ENCODE measurements at regions not wholly inside any gene's neighbourhood (a gene's known extent, or its start where the extent isn't known, plus 50 kb on each side); places are given as distances from the start of the nearest gene placed in this dataset.

DNA sequence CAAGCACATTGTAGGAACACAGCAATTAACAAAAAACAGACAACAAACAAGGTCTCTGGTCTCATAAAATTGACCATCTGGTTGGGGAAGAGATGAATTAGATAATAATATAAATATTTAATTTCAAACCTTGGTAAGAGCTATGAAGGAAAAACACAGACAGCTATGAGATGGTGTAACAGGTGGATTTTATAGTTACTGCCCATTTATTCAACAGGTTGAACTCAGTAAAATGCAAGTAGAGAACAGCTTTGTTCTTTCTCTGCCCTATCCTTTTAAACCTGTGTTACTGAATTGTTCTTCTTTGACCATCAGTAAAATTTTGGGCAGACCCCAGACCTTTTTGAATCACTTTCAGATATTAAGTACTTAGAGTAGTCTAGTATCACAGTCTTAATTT lies 77.6 kb upstream of the FAM216B start:
- ChIA-PET POLR2A (no interaction called here), CTCF (interaction anchor here (1.3 kb wide), 2 partner anchors 17 to 54 kb away, joined by 3 to 4 read pairs; no protein-coding TSS in a partner anchor)
- Mint-ChIP-seq H3K27ac (no peak overlapping the region), H3K27me3 (peaks cover 14% of the 10 kb centered on the region), H3K4me3 (no peak overlapping the region), H3K9me3 (no peaks in the 10 kb centered on the region), H3K4me1 (no peaks in the 10 kb centered on the region), H3K36me3 (ENCODE audit: low read depth) (no peaks in the 10 kb centered on the region)
- DNase-seq = no peak

DNA sequence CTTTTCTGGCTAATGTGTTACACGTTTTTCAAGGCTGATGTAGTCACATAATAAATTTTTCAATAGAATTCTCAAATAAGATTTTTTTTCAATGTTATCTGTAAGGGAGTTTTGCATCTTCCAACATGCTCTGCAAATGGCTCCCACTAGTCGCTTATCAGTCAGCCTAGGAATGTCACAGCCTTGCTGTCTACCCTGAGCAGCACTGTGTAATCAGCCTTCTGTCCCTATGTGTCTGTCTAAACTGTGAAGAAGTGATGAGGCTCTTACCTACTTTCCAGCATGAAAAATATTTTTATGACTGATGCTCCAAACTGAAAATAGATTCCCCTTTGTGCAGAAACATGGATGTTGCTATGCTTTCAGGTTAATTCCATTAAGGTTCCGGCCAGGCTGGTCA lies 75.1 kb upstream of the FAM216B start:
- no peak for DNase-seq

DNA sequence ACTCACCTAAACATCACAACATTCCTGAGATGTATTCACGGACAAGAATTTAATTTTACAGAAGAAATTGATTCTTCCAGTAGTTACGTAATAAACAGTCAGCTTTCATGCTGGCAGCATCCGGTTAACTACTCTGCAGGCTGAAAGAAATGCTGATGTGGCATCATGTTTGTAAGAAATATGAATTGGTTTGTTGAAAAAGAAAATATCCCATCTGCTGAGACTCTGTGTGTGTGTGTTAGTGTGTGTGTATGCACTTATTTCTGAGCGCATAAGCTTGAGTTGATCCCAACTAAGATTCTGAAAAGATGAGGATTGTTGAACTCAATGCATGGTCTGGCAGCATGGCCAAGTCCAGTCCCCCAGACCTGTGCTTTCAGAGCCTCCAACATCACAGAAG lies 74.3 kb upstream of the FAM216B start:
- no peak for DNase-seq
- ChIA-PET POLR2A (no interaction called here), CTCF (no interaction called here)
- no peaks in the 10 kb centered on the region for H3K9me3 Mint-ChIP-seq
- H3K4me3 Mint-ChIP-seq = no peak overlapping the region
- peaks cover 10% of the 10 kb centered on the region for H3K27me3 Mint-ChIP-seq
- H3K36me3 Mint-ChIP-seq (ENCODE audit: low read depth) = no peaks in the 10 kb centered on the region
- no peaks in the 10 kb centered on the region for H3K4me1 Mint-ChIP-seq
- no peak overlapping the region for H3K27ac Mint-ChIP-seq

More for the DNA sequence above, 75.1 kb upstream of the FAM216B start:
- ChIA-PET CTCF (no interaction called here), POLR2A (no interaction called here)
- Mint-ChIP-seq H3K27me3 (peaks cover 10% of the 10 kb centered on the region), H3K9me3 (no peaks in the 10 kb centered on the region), H3K4me3 (no peak overlapping the region), H3K27ac (no peak overlapping the region), H3K36me3 (ENCODE audit: low read depth) (no peaks in the 10 kb centered on the region), H3K4me1 (no peaks in the 10 kb centered on the region)

DNA sequence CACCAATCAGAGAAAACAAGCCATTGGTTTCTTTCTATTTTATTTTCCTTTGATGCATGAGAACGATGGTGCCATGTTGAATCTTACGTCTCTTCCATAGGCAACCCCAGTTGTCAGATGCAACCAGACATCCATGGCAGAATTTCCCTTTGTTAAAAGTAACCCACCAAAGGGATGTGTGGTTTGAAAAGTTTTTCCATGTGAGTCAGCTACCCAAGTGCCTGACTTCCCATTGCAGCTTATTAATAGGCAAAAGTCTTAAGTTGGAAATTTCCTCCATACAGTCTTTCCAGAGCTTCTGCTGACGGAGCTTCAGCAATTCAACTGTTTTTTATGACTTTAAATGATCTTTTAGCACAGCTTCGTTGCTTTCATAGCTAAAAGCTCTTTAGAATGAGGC lies 73.8 kb upstream of the FAM216B start:
- peaks cover 7% of the 10 kb centered on the region for H3K27me3 Mint-ChIP-seq
- ChIA-PET POLR2A (no interaction called here), CTCF (no interaction called here)
- no peak overlapping the region for H3K27ac Mint-ChIP-seq
- no peaks in the 10 kb centered on the region for H3K36me3 Mint-ChIP-seq (ENCODE audit: low read depth)
- no peaks in the 10 kb centered on the region for H3K9me3 Mint-ChIP-seq
- no peak overlapping the region for H3K4me3 Mint-ChIP-seq
- no peaks in the 10 kb centered on the region for H3K4me1 Mint-ChIP-seq
- no peak for DNase-seq

DNA sequence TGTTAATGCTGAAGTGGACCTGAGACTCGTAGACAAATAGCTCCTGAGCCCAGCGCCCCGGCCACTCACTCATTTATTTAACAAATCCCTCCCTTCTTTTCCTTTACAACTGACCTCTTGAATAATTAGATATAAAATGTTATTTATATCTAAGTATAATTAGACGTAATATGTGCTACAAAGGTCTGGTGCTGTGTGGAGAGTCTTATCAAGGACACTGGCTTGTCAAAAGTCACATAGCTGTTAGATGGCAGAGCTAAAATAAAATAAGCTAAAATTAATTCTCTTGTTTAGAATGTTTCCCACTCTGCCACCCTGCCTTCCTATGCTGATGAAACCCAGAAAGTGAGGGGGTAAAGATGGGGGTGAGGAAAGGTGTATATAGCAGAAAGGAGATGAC lies 73.0 kb upstream of the FAM216B start:
- H3K4me3 Mint-ChIP-seq = no peak overlapping the region
- CTCF ChIA-PET = no interaction called here
- no peaks in the 10 kb centered on the region for H3K4me1 Mint-ChIP-seq
- DNase-seq = no peak
- peaks cover 6% of the 10 kb centered on the region for H3K27me3 Mint-ChIP-seq
- POLR2A ChIA-PET = no interaction called here
- no peaks in the 10 kb centered on the region for H3K9me3 Mint-ChIP-seq
- no peak overlapping the region for H3K27ac Mint-ChIP-seq
- no peaks in the 10 kb centered on the region for H3K36me3 Mint-ChIP-seq (ENCODE audit: low read depth)

DNA sequence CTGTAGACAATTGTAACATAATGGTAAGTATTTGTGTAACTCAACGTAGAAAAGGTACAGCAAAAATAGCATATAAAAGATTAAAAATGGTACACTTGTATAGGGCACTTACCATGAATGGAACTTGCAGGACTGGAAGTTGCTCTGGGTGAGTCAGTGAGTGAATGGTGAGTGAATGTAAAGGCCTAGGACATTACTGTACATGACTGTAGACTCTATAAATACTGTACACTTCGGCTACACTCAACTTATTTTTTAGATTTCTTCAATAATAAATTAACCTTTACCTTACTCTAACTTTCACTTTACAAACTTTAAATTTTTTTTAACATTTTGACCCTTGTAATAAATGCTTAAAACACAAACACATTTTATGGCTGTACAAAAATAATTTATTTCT lies 72.1 kb upstream of the FAM216B start:
- no peak overlapping the region for H3K27ac Mint-ChIP-seq
- ChIA-PET POLR2A (no interaction called here), CTCF (no interaction called here)

DNA sequence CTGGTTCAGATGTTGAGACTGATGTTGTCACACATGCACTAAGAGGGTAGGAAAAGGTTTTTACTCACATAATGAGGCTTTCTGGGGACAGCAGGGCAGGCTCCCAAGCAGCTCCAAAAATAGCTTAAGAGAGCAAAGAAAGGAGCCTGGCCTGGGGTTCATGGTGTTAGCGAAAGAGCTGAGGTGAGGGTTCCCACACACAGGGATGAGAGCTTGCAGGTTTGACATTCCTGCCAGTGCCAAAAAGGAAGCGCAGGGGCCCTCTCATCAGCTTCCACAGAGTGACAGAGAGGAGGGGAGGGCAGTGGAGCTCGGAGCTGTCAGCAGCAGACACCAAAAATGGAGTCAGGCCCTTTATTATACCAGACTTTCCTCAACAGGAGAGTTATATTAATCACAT lies 65.5 kb upstream of the FAM216B start:
- Mint-ChIP-seq H3K4me3 (no peak overlapping the region), H3K4me1 (no peaks in the 10 kb centered on the region), H3K27me3 (peaks cover 22% of the 10 kb centered on the region), H3K27ac (no peak overlapping the region), H3K36me3 (ENCODE audit: low read depth) (no peaks in the 10 kb centered on the region), H3K9me3 (no peaks in the 10 kb centered on the region)
- no peak for DNase-seq
- CTCF ChIA-PET = interaction anchor here (0.6 to 0.7 kb wide), 2 partner anchors 17 to 146 kb away, joined by 3 read pairs; no protein-coding TSS in a partner anchor
- POLR2A ChIA-PET = no interaction called here

More for the DNA sequence above, 72.1 kb upstream of the FAM216B start:
- Mint-ChIP-seq H3K4me3 (no peak overlapping the region), H3K9me3 (no peaks in the 10 kb centered on the region), H3K27me3 (peaks cover 3% of the 10 kb centered on the region), H3K4me1 (no peaks in the 10 kb centered on the region), H3K36me3 (ENCODE audit: low read depth) (no peaks in the 10 kb centered on the region)
- no peak for DNase-seq

DNA sequence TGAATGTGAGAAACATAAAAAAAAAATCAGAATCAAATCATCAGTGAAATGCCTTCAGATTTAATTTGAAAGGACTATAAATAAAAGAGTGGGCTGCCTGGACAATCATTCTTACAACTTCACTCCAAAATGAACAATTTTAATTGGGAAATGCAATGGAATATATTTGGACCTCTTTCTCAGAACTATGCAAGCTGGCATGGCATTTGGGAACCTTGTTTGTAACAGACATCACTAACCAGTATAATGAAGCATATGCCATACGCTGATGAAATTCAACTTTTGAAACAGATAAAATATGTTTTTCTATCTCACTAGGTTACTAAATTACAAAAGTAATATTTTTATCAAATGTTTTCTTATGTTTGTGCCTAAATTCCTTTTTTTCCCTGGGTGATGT lies 64.2 kb upstream of the FAM216B start:
- no peaks in the 10 kb centered on the region for H3K36me3 Mint-ChIP-seq (ENCODE audit: low read depth)
- H3K9me3 Mint-ChIP-seq = no peaks in the 10 kb centered on the region
- DNase-seq = no peak
- no peak overlapping the region for H3K4me3 Mint-ChIP-seq
- H3K27me3 Mint-ChIP-seq = peaks cover 22% of the 10 kb centered on the region
- ChIA-PET POLR2A (no interaction called here), CTCF (no interaction called here)
- no peak overlapping the region for H3K27ac Mint-ChIP-seq
- H3K4me1 Mint-ChIP-seq = no peaks in the 10 kb centered on the region

DNA sequence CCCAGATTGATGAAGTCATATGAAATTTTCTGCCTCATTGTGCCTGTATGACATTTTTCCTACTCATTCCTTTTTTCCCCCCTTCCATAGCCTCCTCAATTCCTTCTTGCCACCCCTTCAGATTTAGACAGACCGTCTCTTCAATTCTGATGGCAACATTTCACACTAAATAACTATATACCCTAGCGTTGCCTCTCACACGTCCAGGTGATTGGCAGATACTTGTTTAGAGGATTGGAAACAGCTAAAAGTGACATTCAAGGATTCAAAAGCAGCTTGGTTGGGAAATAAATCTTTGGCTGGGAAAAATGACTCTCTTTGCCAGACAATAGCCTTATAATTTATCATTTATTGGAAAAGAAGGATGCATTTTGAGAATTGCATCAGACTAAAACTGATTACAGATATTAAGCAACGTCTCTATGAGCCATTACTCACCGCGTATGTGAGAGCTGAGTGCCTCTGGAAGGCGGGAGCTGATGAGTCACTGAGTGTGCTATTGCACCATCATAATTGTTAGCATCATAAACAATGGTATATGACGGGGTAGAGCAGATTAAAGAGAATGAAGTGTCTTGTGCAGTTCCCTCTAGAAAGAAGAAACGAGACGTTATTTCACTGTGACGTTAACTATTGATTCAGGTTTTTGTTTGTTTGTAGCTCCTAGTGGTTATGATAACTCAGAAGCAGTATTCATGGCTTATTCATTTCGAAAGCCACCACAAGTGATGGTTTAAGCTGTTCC lies 61.1 kb upstream of the FAM216B start:
- CTCF ChIA-PET = interaction anchor here (0.6 to 1.6 kb wide), 4 partner anchors 10 to 739 kb away, joined by 3 read pairs; no protein-coding TSS in a partner anchor
- no peak overlapping the region for H3K27ac Mint-ChIP-seq
- peaks cover 24% of the 10 kb centered on the region for H3K27me3 Mint-ChIP-seq
- H3K4me3 Mint-ChIP-seq = no peak overlapping the region
- H3K36me3 Mint-ChIP-seq (ENCODE audit: low read depth) = no peaks in the 10 kb centered on the region
- no peaks in the 10 kb centered on the region for H3K9me3 Mint-ChIP-seq
- no peaks in the 10 kb centered on the region for H3K4me1 Mint-ChIP-seq
- DNase-seq = no peak
- POLR2A ChIA-PET = no interaction called here

DNA sequence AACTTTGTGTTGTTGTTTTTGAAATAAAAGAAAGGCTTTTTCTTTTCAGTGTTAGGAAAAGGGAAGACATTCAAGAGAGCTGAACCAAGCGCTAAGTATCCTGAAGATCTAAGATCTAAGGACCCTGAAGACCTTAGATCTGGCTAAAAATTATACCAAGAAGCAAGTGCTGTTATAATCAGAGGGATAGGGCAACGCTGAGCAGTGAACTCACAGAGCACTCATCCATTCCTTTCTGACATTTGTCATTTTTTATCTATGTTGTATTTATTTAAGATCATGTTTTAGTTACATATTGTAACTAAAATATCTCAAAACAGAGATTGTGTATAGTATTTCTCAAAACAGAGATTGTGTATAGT lies 60.5 kb upstream of the FAM216B start:
- Mint-ChIP-seq H3K27ac (no peak overlapping the region), H3K4me3 (no peak overlapping the region), H3K9me3 (no peaks in the 10 kb centered on the region), H3K27me3 (peaks cover 24% of the 10 kb centered on the region), H3K4me1 (no peaks in the 10 kb centered on the region), H3K36me3 (ENCODE audit: low read depth) (no peaks in the 10 kb centered on the region)
- DNase-seq = no peak
- POLR2A ChIA-PET = no interaction called here
- CTCF ChIA-PET = interaction anchor here (0.6 to 1.6 kb wide), 4 partner anchors 10 to 739 kb away, joined by 3 read pairs; no protein-coding TSS in a partner anchor

DNA sequence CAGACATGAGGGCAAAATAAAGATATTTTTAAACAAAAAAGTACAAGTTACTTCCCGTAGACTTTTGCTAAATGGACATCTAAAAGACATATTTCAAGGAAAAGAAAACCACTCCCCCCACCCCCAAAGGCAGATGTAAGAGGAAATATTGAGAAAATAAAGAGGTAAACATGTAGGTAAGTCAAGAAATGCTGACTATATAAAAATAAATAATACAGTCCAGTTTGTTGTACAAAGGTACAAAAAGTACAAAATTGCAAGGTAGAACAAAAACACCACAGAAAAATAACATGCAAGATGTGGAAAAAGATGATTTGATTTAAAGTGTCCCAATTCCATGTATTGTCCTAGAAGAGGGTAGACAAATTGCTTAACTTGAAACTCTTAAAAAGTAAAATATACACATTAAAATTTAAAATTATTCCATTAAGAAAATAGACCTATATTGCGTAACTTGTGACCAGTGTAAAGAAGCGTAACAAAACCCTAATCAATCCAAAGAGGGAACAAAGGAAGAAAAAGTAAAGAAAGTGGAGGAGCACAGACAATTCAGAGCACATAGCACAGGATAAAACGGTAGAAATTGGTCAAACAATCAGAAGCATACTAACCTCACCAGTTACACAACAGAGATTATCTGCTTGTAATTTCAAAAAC lies 58.4 kb upstream of the FAM216B start:
- no peaks in the 10 kb centered on the region for H3K9me3 Mint-ChIP-seq
- H3K27me3 Mint-ChIP-seq = peaks cover 14% of the 10 kb centered on the region
- H3K4me3 Mint-ChIP-seq = no peak overlapping the region
- CTCF ChIA-PET = no interaction called here
- no peaks in the 10 kb centered on the region for H3K4me1 Mint-ChIP-seq
- no peak for DNase-seq
- no peaks in the 10 kb centered on the region for H3K36me3 Mint-ChIP-seq (ENCODE audit: low read depth)
- POLR2A ChIA-PET = no interaction called here
- H3K27ac Mint-ChIP-seq = no peak overlapping the region

DNA sequence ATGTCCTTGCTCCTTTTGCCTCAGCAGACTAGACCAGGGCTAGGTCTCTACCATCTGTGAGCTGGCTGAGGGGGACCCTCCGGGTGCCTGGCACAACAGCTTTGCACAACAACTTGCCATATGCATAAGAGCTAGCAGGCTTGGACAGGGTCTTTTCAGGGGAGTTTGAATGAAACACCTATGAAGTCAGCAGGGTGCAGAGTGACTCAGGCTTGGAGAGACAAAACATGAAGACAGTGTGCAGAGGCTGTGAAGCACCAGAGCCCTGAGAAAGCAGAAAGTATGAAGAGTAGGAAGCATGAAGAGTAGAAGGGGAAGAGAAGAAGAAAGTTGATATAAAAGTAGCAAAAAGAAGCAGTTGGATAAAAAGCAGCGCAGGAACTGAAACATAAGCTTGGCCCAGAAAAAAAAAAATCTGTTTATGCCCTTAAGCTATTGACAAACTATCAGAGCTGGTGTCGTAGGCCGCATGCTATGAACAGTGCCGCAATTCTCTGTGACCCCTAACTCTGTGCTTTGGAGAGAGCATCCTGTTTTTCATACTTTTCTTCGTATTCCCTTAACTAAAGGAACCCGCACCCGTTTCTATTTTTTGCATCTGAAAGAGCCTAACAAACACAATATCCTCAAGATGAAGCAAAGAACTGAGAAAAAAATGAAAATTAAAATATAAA lies 52.7 kb upstream of the FAM216B start:
- no peaks in the 10 kb centered on the region for H3K36me3 Mint-ChIP-seq (ENCODE audit: low read depth)
- no peak overlapping the region for H3K4me3 Mint-ChIP-seq
- H3K27me3 Mint-ChIP-seq = peaks cover 3% of the 10 kb centered on the region
- no peak for DNase-seq
- POLR2A ChIA-PET = no interaction called here
- CTCF ChIA-PET = interaction anchor here (0.7 kb wide), 1 partner anchor 27 kb away, joined by 3 read pairs; no protein-coding TSS in a partner anchor
- no peaks in the 10 kb centered on the region for H3K9me3 Mint-ChIP-seq
- H3K4me1 Mint-ChIP-seq = no peaks in the 10 kb centered on the region
- H3K27ac Mint-ChIP-seq = no peak overlapping the region

DNA sequence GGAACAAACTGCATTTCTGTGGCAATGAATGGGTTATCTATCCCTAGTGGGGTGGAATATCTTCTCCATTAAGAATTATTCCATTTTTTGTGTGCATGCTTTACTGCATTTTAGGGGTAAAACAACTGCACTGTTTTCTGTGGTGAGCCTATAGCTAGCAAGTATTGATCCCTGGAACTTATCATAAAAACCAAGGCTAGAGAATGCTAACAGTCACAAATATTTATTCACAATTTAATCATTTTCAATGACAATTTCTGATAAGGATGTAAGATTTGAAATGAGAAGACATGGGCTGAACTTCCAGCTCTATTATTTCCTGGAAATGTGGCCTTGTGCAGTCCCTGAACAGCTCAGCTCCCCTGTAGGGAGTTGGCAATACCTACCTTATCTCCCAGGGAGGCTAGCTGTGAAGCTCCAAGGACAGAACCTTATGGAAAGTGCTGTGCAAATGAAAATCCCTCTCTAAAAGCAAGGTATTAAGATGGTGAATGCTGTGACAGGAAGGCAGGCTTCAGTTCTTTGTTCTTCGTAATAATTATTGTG lies 51.5 kb upstream of the FAM216B start:
- Mint-ChIP-seq H3K4me1 (no peaks in the 10 kb centered on the region), H3K4me3 (no peak overlapping the region), H3K36me3 (ENCODE audit: low read depth) (no peaks in the 10 kb centered on the region), H3K27ac (no peak overlapping the region), H3K9me3 (no peaks in the 10 kb centered on the region), H3K27me3 (peaks cover 3% of the 10 kb centered on the region)
- DNase-seq = no peak
- CTCF ChIA-PET = interaction anchor here (0.9 kb wide), 1 partner anchor 9 kb away, joined by 3 read pairs; no protein-coding TSS in a partner anchor
- POLR2A ChIA-PET = no interaction called here
